ENCODE measurements at regions not wholly inside any gene's neighbourhood (a gene's known extent, or its start where the extent isn't known, plus 50 kb on each side); places are given as distances from the start of the nearest gene placed in this dataset.
"Not testable (repeated sequence)": the region's sequence is repeated elsewhere in the genome, so short reads cannot be mapped to it uniquely, and the experiment has no call there.

DNA sequence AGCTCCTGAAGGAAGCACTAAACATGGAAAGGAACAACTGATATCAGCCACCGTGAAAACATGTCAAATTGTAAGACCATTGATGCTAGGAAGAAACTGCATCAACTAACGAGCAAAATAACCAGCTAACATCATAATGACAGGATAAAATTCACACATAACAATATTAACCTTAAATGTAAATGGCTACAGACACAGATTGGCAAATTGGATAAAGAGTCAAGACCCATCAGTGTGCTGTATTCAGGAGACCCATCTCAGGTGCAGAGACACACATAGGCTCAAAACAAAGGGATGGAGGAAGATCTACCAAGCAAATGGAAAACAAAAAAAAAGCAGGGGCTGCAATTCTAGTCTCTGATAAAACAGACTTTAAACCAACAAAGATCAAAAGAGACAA lies 67.4 kb upstream of the ZNF30 start:
- TF ChIP-seq CTCF (IDR thresholded peaks at IDR 0.05; ENCODE audit: low read depth, low read length); POLR2A (IDR thresholded peaks at IDR 0.05; ENCODE audit: extremely low read depth, insufficient read length); MAX (IDR thresholded peaks at IDR 0.05; ENCODE audit: low read depth, low read length): not testable (repeated sequence)
